CD4-positive, alpha-beta T cell treated with Interleukin-6 at 100 ng/mL for 8 hours (primary cell): ENCODE measurements at regions not wholly inside any gene's neighbourhood (a gene's known extent, or its start where the extent isn't known, plus 50 kb on each side); places are given as distances from the start of the nearest gene placed in this dataset.
"Not testable (repeated sequence)": the region's sequence is repeated elsewhere in the genome, so short reads cannot be mapped to it uniquely, and the experiment has no call there.

Source experiments
- DNase-seq: peaks from one replicate; pipeline ENCODE4 v3.0.0-alpha.2; 2020; ENCODE audit warnings: mixed read lengths, low spot score

DNA sequence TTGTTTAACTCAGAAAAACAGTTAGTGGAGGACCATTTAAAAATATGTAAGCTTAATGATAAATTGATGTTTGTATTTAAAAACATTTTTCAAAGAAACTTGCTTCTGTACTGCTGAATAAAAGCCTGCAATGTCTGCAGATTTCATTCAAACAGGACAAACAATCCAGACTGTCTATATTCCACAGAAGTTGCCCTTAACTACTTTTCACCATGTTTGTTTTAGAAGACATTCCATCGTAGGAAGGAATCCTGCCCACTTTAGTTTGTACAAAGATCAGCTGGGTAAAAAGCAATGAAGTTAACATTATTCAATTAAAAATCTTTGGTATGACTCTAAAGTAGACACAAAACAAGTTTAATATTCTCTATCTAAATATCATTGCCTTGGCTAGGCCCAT is 195.7 kb upstream of the CCNH start:
- no peak for DNase-seq

DNA sequence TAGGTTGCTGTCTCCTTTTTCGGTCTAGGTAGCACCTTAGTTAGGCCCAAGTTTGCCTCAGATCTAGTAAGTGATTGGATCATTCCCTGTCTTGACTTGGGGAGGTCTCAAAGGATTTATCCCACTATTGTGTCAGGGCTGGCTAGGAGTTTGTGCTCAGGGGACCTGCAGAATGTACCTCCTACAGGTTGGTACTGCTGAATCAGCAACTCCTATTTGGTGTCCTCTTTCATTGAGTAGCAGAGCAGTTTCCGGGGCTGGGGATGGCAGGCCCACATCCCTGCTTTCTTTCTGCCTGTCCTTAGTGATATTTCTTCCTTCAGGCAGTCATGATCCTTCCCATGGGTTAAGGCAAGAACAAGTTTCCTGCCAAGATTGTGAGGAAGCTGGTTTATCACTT is 192.9 kb upstream of the CCNH start:
- no peak for DNase-seq

DNA sequence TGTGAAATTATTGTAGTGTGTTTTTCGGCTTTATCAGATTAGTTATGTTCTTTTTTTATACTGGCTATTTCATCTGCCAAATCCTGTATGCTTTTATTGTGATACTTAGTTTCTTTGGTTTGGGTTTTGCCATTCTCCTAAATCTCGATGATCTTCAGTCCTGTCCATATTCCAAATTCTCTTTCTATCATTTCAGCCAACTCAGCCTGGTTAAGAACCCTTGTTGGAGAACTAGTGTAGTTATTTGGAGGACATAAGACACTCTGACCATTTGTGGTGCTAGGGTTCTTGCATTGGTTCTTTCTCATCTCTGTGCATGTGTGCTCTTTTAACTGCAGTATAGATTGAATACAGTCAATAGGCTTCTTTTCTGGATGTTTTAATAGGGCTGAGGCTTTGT is 187.0 kb upstream of the CCNH start:
- DNase-seq = no peak

DNA sequence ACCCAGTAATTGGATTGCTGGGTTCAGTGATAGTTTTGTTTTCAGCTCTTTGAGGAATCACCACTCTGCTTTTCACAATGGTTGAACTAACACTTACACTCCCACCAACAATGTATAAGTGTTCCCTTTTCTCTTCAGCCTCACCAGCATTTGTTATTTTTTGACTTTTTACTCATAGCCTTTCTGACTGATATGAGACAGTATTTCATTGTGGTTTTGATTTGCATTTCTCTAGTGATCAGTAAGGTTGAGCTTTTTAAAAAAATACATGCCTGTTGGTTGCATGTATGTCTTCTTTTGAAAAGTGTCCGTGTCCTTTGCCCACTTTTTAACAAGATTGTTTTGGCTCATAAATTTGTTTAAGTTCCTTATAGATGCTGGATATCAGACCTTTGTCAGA is 185.7 kb upstream of the CCNH start:
- DNase-seq = no peak

DNA sequence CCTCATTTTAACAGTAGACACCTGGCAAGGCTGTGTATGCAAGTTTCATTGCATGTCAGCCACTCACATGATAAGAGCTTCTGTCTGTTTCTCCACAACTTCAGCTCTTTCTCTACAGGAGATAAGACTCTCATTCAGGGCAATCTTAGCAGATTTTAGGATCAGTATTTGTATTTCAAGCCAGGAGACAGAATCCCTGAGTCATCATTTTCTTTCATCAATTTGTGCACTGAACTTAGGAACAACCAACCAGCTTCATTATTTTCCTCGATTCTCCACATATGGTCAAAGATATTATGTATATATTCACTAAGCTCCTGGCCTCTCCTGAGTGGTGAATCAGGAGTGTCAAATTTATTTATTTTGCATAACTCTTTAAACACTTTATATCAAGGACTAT is 181.8 kb upstream of the CCNH start:
- no peak for DNase-seq

DNA sequence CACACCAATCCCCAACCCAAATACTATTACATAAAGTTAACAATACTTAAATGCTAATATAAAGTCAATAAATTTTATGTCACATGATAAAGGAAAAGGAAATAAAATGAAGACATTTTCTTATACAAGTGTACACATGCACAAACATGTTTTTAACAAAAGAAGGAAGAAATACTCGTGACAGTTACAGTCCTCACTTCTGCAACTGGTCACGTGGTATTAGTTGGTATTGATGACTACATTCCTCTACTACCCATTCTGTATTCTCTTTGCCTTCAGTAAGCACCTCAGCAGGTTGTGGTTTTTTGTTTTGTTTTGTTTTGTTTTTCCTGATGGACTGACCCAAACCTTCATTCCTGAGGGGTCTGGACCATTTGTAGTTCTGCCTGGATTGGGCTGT is 176.9 kb upstream of the CCNH start:
- DNase-seq = no peak

DNA sequence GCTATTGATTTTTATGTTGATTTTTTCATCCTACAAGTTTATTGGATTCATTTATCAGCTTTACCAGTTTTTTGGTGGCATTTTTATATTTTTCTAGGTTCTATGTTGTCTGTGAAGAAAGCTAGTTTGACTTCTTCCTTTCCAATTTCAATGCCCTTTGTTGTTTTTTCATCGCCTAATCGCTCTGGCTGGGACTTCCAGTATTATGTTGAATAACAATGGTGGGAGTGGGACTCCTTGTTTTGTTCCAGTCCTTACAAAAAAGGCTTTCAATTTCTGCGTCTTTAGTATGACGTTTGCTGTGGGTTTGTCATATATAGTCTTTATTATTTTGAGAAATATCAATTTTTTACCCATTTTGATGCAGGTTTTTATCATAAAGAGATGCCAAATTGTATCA is 175.6 kb upstream of the CCNH start:
- no peak for DNase-seq

DNA sequence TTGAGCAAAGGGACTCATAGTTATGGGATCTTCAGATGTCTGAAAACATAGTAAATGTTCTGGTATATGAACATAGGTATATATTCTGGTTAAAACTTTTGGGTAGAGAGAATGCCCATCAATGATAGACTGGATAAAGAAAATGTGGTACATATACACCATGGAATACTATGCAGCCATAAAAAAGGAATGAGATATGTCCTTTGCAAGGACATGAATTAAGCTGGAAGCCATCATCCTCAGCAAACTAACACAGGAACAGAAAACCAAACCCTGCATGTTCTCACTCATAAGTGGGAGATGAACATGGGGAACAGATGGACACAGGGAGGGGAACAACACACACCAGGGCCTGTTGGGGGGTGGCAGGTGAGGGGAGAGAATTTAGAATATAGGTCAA is 171.0 kb upstream of the CCNH start:
- not testable (repeated sequence) for DNase-seq

DNA sequence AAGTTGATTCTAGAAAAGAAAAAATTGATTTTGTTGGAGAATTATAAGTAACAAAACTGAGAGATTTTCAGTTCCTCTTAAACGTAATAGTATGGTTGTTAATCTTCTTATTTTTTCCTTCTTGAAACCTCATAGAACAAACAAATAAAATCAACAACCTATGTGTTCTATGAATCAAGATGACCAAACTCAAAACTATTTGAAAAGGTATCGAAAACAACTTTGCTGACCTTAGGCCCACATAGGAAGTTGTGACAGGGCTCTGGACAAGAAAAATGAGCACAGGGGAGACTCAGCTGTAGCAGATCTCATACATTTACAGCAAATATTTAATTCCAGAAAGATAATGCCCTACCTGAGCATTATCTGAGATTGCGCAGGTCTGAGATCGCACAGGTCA is 169.4 kb upstream of the CCNH start:
- no peak for DNase-seq

DNA sequence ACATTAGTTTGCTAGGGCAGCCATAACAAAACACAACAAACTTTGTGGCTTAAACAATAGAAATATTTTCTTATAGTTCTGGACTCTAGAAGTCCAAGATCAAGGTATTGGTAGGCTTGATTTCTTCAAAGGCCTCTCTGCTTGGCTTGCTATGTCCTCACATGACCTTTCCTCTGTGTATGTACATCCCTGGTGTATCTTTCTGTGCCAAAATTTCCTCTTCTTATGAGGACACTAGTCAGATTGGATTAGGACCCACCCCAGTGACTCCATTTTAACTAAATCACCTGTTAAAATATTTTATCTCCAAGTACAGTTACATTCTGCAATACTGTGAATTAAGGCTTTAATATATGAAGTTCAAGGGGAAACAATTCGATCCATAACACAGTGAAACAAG is 168.9 kb upstream of the CCNH start:
- DNase-seq = no peak

DNA sequence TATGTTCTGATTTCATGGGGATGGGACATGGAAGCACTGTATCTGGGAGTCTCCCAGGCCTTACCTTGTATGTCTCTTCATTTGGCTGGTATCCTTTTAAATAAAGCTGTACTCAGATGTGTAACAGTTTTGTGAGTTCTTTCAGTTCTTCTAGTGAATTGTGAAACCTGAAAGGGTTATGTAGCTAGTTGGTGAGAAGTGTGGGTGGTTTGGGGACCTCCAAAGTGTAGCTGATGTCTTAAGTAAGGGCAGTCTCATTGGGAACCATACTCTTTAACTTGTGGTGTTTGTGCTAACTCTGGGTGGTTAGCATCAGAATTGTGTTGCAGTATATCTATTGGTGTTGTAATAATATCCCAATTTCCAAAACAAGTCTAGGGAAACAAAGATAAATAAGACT is 166.9 kb upstream of the CCNH start:
- no peak for DNase-seq

DNA sequence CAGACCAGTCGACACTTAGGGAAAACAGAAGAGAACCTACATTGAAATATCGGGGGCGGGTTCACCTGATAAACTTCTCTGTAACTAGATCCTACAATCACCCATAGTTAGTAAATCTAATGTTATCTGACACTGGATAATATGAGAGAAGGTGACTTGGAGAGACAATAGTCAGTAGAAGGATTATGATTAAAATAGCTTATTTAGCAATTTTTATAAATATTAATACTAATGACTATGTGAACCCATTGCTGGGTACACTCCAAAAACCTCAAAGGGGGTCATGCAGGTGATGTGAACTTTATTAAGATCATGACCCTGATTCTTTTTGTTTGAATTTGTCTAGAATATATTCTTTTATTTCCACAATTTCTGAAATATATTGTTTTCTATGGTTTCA is 164.1 kb upstream of the CCNH start:
- DNase-seq = no peak

DNA sequence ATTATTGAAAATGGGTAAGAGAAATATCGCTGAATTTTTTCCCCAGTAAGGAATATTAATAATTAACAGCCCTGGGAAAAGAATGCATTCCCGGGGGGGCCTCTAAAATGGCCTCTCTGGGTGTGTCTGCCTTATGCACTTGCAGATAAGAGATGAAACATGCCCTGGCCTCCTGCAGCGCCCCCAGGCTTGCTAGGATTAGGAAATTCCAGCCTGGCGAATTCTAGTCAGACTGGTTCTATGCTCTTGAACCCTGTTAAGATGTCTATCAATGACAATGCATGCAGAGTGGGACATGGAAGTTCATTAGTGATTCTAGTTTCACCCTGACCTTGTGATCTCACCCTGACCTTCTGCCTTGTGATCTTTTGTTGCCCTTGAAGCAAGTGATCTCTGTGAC is 163.6 kb upstream of the CCNH start:
- DNase-seq = not testable (repeated sequence)

DNA sequence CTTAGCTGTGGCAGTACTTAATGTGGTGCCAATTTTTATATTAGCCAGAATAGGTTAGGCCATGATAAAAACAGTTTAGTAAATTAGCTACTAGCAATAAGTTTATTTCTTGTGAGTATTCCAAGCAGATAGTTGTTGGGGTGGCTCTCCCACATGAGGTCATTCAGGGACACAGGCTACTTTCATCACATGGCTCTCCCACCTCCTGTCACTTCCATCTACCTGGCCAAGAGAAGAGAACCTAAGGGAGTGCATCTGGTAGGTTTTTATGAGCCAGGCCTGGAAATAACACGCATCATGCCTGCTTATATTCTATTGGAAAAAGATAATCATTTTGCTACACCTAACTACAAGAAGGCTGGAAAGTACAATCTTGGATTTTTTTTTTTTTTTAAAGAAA is 161.4 kb upstream of the CCNH start:
- DNase-seq = no peak

DNA sequence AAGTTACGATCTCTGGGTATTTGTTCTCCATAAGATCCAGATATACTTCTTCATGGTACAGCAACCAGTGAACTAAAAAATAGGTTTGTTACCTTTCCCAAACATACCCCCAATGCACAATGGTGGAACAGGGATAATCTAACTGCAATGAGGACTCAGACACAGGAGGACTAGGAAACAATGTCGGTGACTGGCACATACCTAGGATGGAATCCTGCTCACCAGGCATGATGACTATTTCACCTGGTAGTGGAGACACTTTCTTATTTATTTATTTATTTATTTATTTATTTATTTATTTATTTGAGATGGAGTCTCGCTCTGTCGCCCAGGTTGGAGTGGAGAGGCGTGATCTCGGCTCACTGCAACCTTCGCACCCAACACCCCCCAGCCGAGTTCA is 159.9 kb upstream of the CCNH start:
- DNase-seq = no peak

DNA sequence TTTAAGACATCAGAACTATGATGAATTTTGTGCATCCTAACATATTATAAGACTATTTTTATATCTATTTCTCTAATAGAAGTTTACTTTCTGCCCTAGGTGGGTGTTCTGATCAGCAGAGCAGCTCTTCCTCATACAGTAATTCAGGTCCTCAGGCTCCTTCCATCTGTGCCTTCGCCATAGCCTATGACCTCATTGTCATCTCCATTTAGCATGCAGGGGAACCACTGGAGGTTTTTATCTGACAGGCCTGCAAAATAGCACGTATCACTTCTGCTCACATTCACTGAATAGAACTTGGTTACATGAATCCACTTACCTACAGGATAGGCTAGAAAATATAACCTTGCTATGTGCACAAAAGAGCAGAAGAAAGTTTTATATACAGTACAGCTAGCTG is 159.4 kb upstream of the CCNH start:
- DNase-seq = no peak

DNA sequence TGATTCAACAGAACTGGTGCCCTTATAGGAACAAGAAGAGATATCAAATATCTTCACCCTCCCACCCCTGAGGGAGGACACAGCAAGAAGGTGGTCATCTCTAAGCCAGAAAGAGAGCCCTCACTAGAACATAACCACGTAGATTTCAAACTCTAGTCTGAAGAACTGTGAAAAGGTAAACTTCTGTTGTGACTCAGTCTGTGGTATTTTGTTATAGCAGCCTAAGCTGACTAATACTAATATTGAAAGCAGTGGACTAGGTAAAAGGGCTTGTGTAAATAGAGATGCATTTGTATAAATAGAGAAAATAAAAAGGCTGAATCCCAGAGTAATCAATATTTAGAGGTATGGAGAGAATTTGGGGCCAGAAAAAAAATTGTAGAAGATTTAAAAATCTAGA is 157.6 kb upstream of the CCNH start:
- no peak for DNase-seq

DNA sequence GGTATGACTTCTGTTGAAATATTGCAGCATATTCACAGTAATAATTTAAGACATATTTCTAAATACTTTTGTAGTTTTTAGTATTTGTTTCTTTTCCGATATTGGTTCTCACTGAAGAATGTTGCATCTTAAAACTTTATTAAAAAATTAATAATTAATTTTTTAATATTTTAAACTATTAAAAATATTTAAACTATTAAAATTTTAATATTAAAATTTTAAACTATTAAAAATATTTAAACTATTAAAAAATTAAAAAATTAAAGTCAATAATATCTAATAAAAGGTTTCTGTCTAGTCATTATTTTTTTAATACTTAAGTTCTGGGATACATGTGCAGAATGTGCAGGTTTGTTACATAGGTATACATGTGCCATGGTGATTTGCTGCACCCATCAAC is 149.3 kb upstream of the CCNH start:
- DNase-seq = no peak

DNA sequence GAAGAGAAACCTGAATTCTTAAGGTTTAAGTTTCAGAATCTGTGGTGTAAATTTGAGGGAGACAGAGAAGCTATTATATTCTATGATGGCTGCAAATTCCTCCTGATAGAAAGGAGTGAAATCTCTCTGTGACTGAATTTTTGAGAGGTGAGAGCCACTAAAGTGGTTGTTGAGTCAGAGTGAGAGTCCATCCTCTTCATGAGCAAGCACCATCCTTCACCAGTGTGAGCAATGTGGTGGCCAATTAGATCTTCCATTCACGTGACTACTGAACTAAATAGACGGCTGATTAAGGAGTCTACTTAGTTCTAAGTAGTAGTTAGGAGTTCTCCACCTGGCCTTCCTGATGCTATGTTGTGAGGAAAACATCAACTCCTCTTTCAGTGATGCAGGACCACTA is 147.8 kb upstream of the CCNH start:
- DNase-seq = no peak

DNA sequence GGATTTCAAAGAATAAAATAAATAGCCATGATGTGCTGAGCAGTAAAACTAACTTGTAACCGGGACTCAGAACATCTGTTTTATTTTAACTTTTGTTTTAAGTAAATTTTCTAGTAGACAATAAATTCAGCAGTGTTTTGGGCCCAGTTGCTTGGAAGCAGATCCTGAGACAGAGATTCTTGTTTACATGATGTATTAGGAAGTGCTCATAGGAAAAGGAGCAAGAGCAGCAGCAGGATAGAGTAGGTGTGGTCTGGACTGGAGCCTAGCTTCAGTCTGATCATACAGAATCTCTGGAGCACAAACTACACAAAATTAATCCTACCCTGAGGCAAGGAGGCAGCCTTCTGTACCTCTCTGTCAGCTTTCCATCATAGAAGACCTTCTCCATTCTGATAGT is 139.2 kb upstream of the CCNH start:
- no peak for DNase-seq

DNA sequence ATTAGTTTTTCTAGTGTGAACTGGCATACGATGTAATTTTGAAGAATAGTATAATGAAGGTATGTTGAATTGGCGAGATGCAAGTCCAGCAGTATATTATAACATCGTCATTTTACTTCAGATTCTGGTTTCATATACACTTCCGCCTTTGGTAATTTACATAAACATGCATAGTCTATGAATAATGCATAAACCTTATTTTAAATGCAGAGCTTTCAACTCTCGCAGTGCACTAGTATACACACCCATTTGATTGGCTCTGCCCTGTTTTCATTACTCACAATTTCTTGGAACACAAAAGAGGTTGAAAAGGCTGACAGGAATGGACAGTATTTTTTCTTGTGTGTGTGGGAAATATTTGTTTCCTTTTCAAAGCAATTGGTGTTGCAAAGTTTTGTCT is 128.9 kb upstream of the CCNH start:
- no peak for DNase-seq

DNA sequence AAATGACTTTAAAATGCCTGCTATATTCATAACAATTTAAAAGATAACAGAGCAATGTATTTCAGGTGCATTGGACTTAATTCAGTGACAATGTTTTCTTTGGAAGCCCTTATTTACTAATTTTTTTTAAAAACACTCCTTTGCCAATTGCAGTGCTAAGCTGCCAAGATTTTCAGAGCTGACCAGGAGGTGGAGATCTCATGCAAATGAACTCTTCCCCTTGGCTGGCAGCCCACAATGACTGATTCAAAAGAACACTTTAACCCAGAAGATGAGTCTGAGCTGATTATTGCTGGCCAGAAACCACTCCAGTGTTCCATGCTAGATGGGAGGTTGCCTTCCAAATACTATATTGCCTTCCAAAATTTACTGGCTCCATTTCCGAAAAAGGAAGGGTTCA is 128.3 kb upstream of the CCNH start:
- DNase-seq = no peak

DNA sequence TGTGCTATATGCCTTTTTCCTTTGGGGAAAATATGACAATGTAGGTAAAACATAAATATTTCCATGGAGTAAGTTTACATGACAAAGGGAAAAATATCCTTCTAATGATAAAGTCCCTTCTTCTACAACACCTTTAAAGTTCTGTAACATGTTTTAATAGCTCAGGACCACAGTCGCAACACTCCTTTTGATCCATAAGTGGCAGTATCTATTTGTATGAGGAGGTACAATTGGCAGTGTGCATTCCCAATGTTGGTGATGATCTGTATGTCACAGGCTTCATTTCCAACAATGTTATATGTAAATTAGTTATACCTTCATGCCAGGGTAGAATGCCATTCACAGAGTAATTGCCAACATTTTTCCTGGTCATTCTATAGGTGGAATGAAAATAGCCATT is 127.1 kb upstream of the CCNH start:
- no peak for DNase-seq

DNA sequence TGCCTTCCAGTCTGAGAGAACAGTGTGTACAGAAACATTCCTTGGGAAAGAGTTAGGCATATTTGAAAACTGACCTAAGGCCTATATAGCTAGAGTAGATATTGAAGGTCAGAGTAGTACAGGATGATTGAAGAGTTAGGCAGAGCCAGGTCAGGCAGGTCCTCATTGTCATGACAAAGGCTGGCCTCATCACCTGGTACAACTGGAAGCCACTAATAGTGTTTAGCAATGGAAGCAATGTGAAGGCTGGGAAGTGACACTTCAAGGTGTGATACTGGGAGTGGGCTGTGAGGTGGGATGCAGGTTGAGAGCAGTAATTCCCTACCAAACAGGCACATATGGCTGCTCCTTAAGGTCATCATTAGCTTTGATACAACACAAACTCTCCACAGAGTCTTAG is 123.6 kb upstream of the CCNH start:
- DNase-seq = no peak

DNA sequence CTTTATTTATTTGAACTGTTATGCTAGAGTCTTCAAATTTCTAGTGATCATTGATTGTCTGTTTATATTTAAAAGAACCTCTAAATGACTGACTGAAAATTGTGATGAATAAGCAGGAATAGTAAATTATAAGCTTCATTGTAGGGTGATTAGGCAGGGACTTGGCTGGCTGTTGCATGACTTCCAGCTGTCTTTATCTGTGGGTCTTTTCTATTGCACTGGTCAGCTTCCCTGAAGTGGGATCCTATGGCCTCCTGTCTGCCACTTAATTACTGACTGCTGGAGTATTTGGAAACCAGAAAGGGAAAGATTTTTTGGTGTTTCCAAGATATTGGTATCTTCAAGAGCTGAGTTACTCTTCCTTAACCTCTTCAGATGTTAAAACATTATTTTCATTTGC is 123.0 kb upstream of the CCNH start:
- DNase-seq = no peak
